GM12875 (cell line): ENCODE measurements at regions not wholly inside any gene's neighbourhood (a gene's known extent, or its start where the extent isn't known, plus 50 kb on each side); places are given as distances from the start of the nearest gene placed in this dataset.

Source experiments
- H3K4me3 ChIP-seq: one replicate; pipeline ENCODE4 v1.5.1; 2011; ENCODE audit warnings: low read depth, low read length, control low read depth
- TF ChIP-seq, protein P1 (sequence below): IDR thresholded peaks from 2 replicates; pipeline ENCODE4 v1.5.1; 2011; ENCODE audit warnings: low read depth, mild to moderate bottlenecking, control low read depth, inconsistent platforms, low read length, moderate library complexity, borderline replicate concordance; ENCODE audit not compliant: insufficient read depth

DNA sequence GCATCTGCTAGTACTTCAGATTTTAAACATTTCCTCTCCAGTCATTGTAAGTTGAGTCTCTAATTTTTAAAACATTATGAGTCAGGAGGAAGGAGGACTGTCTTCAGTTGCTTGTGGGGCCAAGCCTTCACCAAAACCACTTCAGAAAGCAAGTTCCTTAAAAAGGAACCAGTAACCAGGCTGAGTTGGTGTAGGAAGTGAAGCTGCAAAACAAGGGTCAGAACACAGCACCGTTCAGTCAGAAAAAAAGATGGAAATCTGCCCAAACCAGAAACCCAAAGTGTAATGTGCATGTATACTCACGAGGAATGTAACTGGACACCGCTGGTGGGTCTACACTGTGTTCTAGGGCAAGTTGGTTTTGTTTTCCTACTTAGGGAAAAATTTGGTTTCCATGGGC is 402.1 kb downstream of the SETD4 start:
- no peak overlapping the region for H3K4me3 ChIP-seq
- TF ChIP-seq, protein P1, sequence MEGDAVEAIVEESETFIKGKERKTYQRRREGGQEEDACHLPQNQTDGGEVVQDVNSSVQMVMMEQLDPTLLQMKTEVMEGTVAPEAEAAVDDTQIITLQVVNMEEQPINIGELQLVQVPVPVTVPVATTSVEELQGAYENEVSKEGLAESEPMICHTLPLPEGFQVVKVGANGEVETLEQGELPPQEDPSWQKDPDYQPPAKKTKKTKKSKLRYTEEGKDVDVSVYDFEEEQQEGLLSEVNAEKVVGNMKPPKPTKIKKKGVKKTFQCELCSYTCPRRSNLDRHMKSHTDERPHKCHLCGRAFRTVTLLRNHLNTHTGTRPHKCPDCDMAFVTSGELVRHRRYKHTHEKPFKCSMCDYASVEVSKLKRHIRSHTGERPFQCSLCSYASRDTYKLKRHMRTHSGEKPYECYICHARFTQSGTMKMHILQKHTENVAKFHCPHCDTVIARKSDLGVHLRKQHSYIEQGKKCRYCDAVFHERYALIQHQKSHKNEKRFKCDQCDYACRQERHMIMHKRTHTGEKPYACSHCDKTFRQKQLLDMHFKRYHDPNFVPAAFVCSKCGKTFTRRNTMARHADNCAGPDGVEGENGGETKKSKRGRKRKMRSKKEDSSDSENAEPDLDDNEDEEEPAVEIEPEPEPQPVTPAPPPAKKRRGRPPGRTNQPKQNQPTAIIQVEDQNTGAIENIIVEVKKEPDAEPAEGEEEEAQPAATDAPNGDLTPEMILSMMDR = no peak

DNA sequence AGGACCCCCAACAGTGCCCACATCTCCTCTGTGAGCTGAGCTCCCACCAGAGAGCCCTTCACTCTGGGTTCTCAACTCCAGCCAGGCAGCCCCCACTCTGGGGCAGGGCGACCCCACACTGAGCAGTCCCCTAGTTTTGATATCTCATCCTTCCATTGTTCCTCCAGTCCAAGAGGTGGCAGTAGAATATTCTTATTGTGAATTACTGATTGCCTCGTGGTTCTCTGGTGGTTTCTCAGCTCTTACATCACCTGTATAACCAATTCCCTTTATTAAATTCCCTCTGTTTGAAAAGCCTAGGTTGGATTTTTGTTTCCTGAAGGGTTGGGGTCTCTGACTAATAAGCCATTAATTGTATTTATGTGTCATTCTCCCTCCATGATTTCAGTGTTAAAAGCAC is 407.5 kb downstream of the SETD4 start:
- TF ChIP-seq, protein P1 = no peak
- H3K4me3 ChIP-seq = no peak overlapping the region

DNA sequence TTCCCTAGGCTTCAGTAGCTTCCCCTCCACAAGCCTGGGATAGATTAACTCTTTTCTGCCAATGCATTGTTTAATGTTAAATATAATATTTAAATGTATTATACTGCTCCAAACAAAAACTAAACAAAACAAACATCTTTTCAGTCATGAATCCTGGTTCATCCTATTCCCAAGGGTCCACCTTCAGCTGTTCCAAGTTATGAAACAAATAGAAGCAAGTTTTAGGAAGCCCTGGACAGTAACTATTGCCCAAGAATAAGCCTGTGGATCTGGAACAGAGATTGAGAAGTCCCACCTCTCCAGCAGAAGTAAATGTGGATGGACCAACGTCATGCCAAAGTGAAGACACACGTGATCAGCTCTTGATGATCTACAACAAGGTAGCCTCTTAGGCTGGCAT is 408.1 kb downstream of the SETD4 start:
- TF ChIP-seq, protein P1 = no peak
- H3K4me3 ChIP-seq = no peak overlapping the region

DNA sequence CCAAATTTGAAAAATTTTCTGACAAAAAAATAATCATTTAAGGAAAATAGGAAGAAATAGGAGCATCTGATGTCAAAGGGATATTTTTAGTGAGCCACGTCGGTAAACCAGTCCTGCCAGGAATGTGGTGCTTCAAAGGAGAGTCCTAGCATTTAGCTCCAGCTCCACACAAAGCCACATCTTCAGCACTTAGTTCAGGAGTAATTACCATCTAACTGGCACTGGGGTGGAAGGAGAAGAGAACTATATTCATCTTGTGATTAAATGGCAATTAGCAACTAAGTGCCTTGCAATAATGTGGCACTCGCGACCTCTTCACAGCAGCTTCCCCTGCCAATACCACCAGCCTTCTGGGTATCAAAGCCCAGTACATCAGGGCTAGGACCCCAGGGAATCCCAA is 409.1 kb downstream of the SETD4 start:
- no peak overlapping the region for H3K4me3 ChIP-seq
- TF ChIP-seq, protein P1 = no peak

GRCh38 chr21:35649186-35649585 is 411.1 kb downstream of the SETD4 start:
- TF ChIP-seq, protein P1 = no peak
- no peak overlapping the region for H3K4me3 ChIP-seq

- no peak overlapping the region for H3K4me3 ChIP-seq
These were observed 411.8 kb downstream of the SETD4 start for GRCh38 chr21:35648512-35648911.

DNA sequence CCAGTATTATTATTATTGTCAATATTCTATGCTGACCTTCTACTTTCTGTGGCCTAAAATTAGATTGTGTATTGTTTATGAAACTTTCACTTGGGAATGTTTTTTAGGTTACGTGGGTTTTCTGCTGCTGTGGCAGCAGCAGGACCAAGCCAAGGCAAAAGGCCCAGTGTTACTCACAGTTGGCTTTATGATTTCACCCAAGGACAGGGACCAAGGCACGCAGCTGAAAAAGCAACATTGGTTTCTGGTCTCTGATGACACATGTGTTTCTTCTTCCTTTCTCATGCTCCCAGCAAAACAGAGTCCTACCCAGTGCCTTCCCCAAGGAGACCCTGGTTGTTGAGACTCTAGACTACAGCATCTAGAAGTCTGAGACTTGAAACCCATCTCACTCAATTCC is 413.7 kb downstream of the SETD4 start:
- no peak overlapping the region for H3K4me3 ChIP-seq
- TF ChIP-seq, protein P1 = no peak

More at GRCh38 chr21:35648512-35648911, 411.8 kb downstream of the SETD4 start:
- TF ChIP-seq, protein P1 = no peak
